GM23338 (cell line): ENCODE measurements at regions not wholly inside any gene's neighbourhood (a gene's known extent, or its start where the extent isn't known, plus 50 kb on each side); places are given as distances from the start of the nearest gene placed in this dataset.

Source experiments
- ATAC-seq: fragments of 200-7000 bp; cut with Tn5 transposase; 3 replicates; pipeline ENCODE4 v1.9.1; 2020
- DNase-seq: peaks from one replicate; pipeline ENCODE4 v3.0.0-alpha.2; 2015; ENCODE audit warnings: low spot score
- H2AFZ ChIP-seq: fragments of 200-600 bp; sonication (generic); 2 replicates; pipeline ENCODE4 v1.8.0; 2016; ENCODE audit warnings: antibody characterized with exemption, mild to moderate bottlenecking, moderate library complexity
- H3F3A ChIP-seq: fragments of 200-600 bp; sonication (generic); replicated peaks from 2 replicates; pipeline ENCODE4 v1.8.0; 2017; ENCODE audit warnings: antibody characterized with exemption, mixed run types, low read depth
- H3K27ac ChIP-seq: fragments of 200-600 bp; sonication (generic); 2 replicates; pipeline ENCODE4 v1.6.1; 2016; ENCODE audit warnings: low read depth
- H3K27me3 ChIP-seq: fragments of 200-600 bp; sonication (generic); 2 replicates; pipeline ENCODE4 v1.8.0; 2016; ENCODE audit warnings: mild to moderate bottlenecking, mixed run types, moderate library complexity; ENCODE audit not compliant: insufficient read depth
- H3K36me3 ChIP-seq: fragments of 200-600 bp; sonication (generic); 2 replicates; pipeline ENCODE4 v1.8.0; 2016; ENCODE audit warnings: mild to moderate bottlenecking; ENCODE audit not compliant: insufficient read depth
- H3K4me1 ChIP-seq: fragments of 200-600 bp; sonication (generic); 2 replicates; pipeline ENCODE4 v1.8.0; 2016; ENCODE audit warnings: mild to moderate bottlenecking, moderate library complexity; ENCODE audit not compliant: insufficient read depth
- H3K4me2 ChIP-seq: fragments of 200-600 bp; sonication (generic); 2 replicates; pipeline ENCODE4 v1.7.1; 2017; ENCODE audit warnings: mixed run types
- H3K4me3 ChIP-seq: fragments of 200-600 bp; sonication (generic); 2 replicates; pipeline ENCODE4 v1.6.1; 2016; ENCODE audit warnings: mixed run types
- H3K79me2 ChIP-seq: fragments of 200-600 bp; sonication (generic); replicated peaks from 2 replicates; pipeline ENCODE4 v1.8.0; 2017; ENCODE audit warnings: mild to moderate bottlenecking; ENCODE audit not compliant: insufficient read depth
- H3K9me2 ChIP-seq: fragments of 200-600 bp; sonication (generic); 2 replicates; pipeline ENCODE4 v1.8.0; 2017; ENCODE audit not compliant: insufficient read depth
- H4K20me1 ChIP-seq: fragments of 200-600 bp; sonication (generic); replicated peaks from 2 replicates; pipeline ENCODE4 v1.8.0; 2017; ENCODE audit warnings: mild to moderate bottlenecking; ENCODE audit not compliant: insufficient read depth
- H3K27ac Mint-ChIP-seq: 2 replicates; pipeline ENCODE4 v1.8.0; 2020; ENCODE audit warnings: inconsistent platforms, mild to moderate bottlenecking, moderate library complexity, mixed read lengths
- H3K27me3 Mint-ChIP-seq: 3 replicates; pipeline ENCODE4 v1.8.0; 2022; ENCODE audit warnings: low read depth, mild to moderate bottlenecking, moderate library complexity, mixed read lengths, inconsistent platforms; ENCODE audit not compliant: insufficient read depth, poor library complexity
- H3K36me3 Mint-ChIP-seq: 3 replicates; pipeline ENCODE4 v1.8.0; 2021; ENCODE audit warnings: low read depth, mild to moderate bottlenecking, inconsistent platforms, moderate library complexity, mixed read lengths
- H3K4me1 Mint-ChIP-seq: 3 replicates; pipeline ENCODE4 v1.8.0; 2020; ENCODE audit warnings: mild to moderate bottlenecking, inconsistent platforms, mixed read lengths
- H3K4me3 Mint-ChIP-seq: 3 replicates; pipeline ENCODE4 v1.8.0; 2021; ENCODE audit warnings: moderate library complexity, mild to moderate bottlenecking, inconsistent platforms, mixed read lengths
- H3K9me3 Mint-ChIP-seq: 3 replicates; pipeline ENCODE4 v1.8.0; 2020; ENCODE audit warnings: moderate library complexity, mild to moderate bottlenecking, inconsistent platforms, mixed read lengths
- CREB1 ChIP-seq: fragments of 250-450 bp; sonication (Bioruptor Pico); IDR thresholded peaks from 2 replicates; pipeline ENCODE4 v1.5.0; 2020; ENCODE audit warnings: low read depth, mild to moderate bottlenecking, moderate library complexity
- EZH2 ChIP-seq: fragments of 200-600 bp; sonication (generic); IDR thresholded peaks from one replicate; pipeline ENCODE4 v1.8.0; 2017; ENCODE audit warnings: antibody characterized with exemption, mild to moderate bottlenecking, low read depth; ENCODE audit not compliant: unreplicated experiment
- JUNB ChIP-seq: IDR thresholded peaks from one replicate; pipeline ENCODE4 v1.6.1; 2016; ENCODE audit warnings: antibody characterized with exemption; ENCODE audit not compliant: unreplicated experiment
- NANOG ChIP-seq: IDR thresholded peaks from 2 replicates; pipeline ENCODE4 v1.6.1; 2016; ENCODE audit warnings: antibody characterized with exemption, borderline replicate concordance
- REST ChIP-seq: IDR thresholded peaks from one replicate; pipeline ENCODE4 v1.6.1; 2018; ENCODE audit warnings: antibody characterized with exemption; ENCODE audit not compliant: unreplicated experiment
- STAT1 ChIP-seq: IDR thresholded peaks from one replicate; pipeline ENCODE4 v1.6.1; 2016; ENCODE audit warnings: antibody characterized with exemption; ENCODE audit not compliant: unreplicated experiment
- TF ChIP-seq, protein P1 (sequence below): fragments of 250-450 bp; sonication (Bioruptor Pico); IDR thresholded peaks from 2 replicates; pipeline ENCODE4 v1.5.0; 2020; ENCODE audit warnings: mild to moderate bottlenecking, moderate library complexity

GRCh38 chr4:126251169-126251568, 936.4 kb downstream of the FAT4 start:
- H3F3A ChIP-seq = no peaks in the 10 kb centered on the region
- no peak overlapping the region for H3K4me3 ChIP-seq
- Mint-ChIP-seq H3K36me3 (no peaks in the 10 kb centered on the region), H3K9me3 (no peaks in the 10 kb centered on the region; the same call in 1 of the 3 replicates), H3K4me3 (no peak overlapping the region), H3K27me3 (no peaks in the 10 kb centered on the region), H3K4me1 (no peaks in the 10 kb centered on the region), H3K27ac (no peak overlapping the region)
- no peaks in the 10 kb centered on the region for H3K4me1 ChIP-seq
- no peaks in the 10 kb centered on the region for H3K27me3 ChIP-seq
- ATAC-seq (no peak), DNase-seq (no peak)
- no peak overlapping the region for H2AFZ ChIP-seq
- no peak overlapping the region for H3K27ac ChIP-seq
- H3K4me2 ChIP-seq = no peak overlapping the region
- H3K9me2 ChIP-seq = no peaks in the 10 kb centered on the region
- no peaks in the 10 kb centered on the region for H4K20me1 ChIP-seq
- H3K36me3 ChIP-seq = no peaks in the 10 kb centered on the region
- H3K79me2 ChIP-seq = no peaks in the 10 kb centered on the region
- TF ChIP-seq EZH2 = no peak
- TF ChIP-seq, protein P1, sequence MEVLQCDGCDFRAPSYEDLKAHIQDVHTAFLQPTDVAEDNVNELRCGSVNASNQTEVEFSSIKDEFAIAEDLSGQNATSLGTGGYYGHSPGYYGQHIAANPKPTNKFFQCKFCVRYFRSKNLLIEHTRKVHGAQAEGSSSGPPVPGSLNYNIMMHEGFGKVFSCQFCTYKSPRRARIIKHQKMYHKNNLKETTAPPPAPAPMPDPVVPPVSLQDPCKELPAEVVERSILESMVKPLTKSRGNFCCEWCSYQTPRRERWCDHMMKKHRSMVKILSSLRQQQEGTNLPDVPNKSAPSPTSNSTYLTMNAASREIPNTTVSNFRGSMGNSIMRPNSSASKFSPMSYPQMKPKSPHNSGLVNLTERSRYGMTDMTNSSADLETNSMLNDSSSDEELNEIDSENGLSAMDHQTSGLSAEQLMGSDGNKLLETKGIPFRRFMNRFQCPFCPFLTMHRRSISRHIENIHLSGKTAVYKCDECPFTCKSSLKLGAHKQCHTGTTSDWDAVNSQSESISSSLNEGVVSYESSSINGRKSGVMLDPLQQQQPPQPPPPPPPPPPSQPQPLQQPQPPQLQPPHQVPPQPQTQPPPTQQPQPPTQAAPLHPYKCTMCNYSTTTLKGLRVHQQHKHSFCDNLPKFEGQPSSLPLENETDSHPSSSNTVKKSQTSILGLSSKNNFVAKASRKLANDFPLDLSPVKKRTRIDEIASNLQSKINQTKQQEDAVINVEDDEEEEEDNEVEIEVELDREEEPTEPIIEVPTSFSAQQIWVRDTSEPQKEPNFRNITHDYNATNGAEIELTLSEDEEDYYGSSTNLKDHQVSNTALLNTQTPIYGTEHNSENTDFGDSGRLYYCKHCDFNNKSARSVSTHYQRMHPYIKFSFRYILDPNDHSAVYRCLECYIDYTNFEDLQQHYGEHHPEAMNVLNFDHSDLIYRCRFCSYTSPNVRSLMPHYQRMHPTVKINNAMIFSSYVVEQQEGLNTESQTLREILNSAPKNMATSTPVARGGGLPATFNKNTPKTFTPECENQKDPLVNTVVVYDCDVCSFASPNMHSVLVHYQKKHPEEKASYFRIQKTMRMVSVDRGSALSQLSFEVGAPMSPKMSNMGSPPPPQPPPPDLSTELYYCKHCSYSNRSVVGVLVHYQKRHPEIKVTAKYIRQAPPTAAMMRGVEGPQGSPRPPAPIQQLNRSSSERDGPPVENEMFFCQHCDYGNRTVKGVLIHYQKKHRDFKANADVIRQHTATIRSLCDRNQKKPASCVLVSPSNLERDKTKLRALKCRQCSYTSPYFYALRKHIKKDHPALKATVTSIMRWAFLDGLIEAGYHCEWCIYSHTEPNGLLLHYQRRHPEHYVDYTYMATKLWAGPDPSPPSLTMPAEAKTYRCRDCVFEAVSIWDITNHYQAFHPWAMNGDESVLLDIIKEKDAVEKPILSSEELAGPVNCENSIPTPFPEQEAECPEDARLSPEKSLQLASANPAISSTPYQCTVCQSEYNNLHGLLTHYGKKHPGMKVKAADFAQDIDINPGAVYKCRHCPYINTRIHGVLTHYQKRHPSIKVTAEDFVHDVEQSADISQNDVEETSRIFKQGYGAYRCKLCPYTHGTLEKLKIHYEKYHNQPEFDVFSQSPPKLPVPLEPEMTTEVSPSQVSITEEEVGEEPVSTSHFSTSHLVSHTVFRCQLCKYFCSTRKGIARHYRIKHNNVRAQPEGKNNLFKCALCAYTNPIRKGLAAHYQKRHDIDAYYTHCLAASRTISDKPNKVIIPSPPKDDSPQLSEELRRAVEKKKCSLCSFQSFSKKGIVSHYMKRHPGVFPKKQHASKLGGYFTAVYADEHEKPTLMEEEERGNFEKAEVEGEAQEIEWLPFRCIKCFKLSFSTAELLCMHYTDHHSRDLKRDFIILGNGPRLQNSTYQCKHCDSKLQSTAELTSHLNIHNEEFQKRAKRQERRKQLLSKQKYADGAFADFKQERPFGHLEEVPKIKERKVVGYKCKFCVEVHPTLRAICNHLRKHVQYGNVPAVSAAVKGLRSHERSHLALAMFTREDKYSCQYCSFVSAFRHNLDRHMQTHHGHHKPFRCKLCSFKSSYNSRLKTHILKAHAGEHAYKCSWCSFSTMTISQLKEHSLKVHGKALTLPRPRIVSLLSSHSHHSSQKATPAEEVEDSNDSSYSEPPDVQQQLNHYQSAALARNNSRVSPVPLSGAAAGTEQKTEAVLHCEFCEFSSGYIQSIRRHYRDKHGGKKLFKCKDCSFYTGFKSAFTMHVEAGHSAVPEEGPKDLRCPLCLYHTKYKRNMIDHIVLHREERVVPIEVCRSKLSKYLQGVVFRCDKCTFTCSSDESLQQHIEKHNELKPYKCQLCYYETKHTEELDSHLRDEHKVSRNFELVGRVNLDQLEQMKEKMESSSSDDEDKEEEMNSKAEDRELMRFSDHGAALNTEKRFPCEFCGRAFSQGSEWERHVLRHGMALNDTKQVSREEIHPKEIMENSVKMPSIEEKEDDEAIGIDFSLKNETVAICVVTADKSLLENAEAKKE (CRISPR knock-in tag) = no peak

GRCh38 chr4:126262665-126263064, 947.9 kb downstream of the FAT4 start:
- Histone ChIP-seq H3K79me2 (no peaks in the 10 kb centered on the region), H3K27me3 (no peaks in the 10 kb centered on the region), H3K36me3 (no peaks in the 10 kb centered on the region), H4K20me1 (no peaks in the 10 kb centered on the region), H3K4me2 (no peak overlapping the region), H2AFZ (no peak overlapping the region), H3K4me1 (peaks cover 4% of the 10 kb centered on the region; the same call in 1 of the 2 replicates), H3F3A (no peaks in the 10 kb centered on the region), H3K9me2 (no peaks in the 10 kb centered on the region), H3K27ac (no peak overlapping the region), H3K4me3 (no peak overlapping the region)
- DNase-seq (no peak), ATAC-seq (no peak)
- Mint-ChIP-seq H3K9me3 (no peaks in the 10 kb centered on the region), H3K4me3 (no peak overlapping the region), H3K4me1 (no peaks in the 10 kb centered on the region; the same call in 2 of the 3 replicates), H3K27ac (no peak overlapping the region), H3K36me3 (no peaks in the 10 kb centered on the region), H3K27me3 (no peaks in the 10 kb centered on the region)
- TF ChIP-seq REST (no peak), CREB1 (no peak), NANOG (no peak), JUNB (no peak), STAT1 (no peak)
